Glomerular visceral epithelial cell (primary cell): ENCODE measurements at regions not wholly inside any gene's neighbourhood (a gene's known extent, or its start where the extent isn't known, plus 50 kb on each side); places are given as distances from the start of the nearest gene placed in this dataset.
"Not testable (repeated sequence)": the region's sequence is repeated elsewhere in the genome, so short reads cannot be mapped to it uniquely, and the experiment has no call there.

ENCODE experiments used
- DNase-seq: peaks from one replicate; pipeline ENCODE4 v3.0.0-alpha.2; 2016; ENCODE audit errors: extremely low spot score

DNA sequence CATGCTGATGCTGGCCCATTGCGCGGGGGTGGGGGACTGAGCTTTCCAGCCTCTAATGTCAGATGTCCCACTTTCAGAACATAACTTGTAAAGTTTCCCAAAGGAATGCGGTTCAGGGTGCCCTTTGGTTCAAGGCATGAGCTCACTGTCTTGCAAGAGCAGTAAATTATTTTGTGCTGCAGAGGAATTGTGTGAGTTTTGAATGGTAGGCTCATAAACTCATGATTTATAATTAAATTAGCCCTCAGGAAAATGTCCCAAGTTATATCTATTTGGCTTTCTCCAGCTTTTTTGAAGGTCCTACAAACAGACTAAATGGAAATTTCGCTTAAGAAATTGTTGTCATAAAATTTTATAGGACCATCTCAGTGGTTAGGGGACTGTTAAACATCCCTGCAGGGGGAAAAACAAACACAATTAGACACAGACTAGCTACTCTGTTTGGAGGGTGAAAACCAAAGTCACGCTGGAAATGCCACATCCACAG, 321.8 kb downstream of the HS3ST3B1 start:
- no peak for DNase-seq

DNA sequence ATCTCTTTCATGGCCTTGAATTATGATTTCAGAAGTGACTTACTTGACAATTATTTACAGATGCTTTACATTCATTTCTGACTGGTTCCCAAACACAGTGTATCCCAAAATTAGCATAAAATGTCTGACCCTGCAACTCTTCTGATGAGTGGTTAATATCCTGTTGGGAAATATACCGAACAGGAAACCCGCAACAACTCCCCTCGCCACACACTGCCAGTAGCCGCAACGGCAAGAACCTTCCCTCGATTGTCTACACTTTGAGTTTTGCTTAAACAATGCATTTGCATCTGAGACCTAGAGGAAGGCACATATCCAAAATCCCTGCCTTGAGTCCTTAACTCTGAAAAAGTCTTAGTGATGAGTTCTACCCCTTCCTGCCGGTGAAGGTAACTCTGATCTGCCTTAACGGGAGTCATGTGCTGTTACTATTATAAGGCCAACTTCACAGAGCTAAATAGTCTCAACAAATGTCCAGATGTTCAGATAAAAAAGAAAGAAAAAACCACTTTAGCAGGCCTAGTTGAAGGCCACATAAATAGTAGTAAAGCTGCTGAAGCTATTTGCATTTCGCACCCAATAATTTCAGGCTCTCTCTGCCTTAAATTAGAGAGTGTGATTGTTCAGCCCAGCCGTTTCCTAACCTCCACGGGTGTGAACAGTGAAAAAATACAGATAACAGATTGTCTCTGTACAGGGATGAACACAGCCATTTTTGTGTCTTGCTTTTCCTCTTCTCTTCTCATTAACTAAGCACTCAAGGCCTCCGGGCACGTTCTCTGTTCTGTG, 321.1 kb downstream of the HS3ST3B1 start:
- no peak for DNase-seq

DNA sequence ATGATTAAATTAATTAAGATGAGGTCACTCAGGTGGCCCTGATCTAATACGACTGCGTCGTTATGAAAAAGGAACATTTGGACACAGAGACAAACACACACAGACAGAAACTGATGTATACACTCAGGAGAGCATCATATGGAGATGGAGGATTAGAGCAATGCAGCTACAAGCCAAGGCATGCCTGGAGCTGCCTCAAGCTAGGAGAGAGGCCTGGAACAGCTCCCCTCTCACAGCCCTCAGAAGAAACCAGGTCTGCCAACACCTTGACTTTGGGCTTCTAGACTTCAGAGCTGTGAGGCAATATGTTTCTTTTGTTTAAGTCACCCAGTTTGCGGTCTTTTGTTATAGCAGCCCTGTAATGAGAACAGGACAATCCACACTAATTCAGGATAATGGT, 318.9 kb downstream of the HS3ST3B1 start:
- no peak for DNase-seq

GRCh38 chr17:14616528-14616927, 315.6 kb downstream of the HS3ST3B1 start:
- DNase-seq: no peak

GRCh38 chr17:14605267-14605599, 304.4 kb downstream of the HS3ST3B1 start:
- no peak for DNase-seq

DNA sequence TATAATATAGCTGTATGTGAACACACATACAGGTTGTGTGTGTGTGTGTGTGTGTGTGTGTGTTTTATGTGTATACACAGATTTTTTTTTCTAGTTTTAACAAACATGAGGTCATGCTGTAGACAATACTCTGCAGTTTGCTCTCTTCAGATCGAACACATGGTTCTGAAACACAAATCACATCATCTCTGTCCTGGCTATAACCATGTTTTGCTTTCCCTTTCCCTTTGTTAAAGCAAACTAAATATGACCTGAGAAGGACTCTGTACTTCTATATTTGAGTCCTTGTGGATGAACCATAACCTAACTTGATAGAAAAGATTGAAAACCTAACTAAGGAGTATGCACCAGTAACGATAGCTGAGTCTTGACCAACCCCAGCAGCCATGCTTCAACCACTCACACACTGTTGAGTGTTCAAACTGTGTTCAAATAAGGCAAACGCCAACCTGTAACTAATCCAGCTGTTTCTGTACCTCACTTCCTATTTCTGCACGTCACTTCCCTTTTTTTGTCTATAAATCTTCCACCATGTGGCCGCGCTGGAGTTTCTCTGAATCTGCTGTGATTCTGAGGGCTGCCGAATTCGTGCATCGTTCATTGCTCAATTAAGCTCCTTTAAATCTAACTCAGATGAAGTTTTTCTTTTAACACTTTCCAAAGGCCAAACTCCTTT, 303.8 kb downstream of the HS3ST3B1 start:
- DNase-seq: no peak

DNA sequence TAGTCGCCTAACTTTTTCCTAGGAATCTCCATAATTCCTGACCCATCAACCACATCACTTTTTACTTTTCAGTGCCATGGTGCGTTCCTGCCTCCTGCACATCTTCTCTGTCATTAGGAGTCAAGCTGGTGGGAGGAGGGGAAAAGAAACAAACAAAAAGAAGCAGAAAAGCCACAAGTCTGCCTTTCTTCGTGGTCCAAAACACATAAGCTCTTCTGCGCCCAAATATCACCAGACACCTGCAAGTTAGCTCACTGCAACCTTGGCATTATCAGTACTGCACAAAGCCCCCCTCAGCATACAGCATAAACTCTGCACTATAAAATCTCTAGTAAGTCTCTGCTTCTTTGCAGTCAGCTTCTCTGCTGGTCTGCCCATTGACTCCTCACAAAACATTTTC, 295.3 kb downstream of the HS3ST3B1 start:
- DNase-seq: no peak

- no peak for DNase-seq
These were observed 294.8 kb downstream of the HS3ST3B1 start for GRCh38 chr17:14595656-14596055.

- no peak for DNase-seq
These were observed 293.8 kb downstream of the HS3ST3B1 start for GRCh38 chr17:14594690-14595089.

GRCh38 chr17:14593956-14594355, 293.1 kb downstream of the HS3ST3B1 start:
- DNase-seq: no peak

GRCh38 chr17:14590459-14591250, 289.8 kb downstream of the HS3ST3B1 start:
- DNase-seq: no peak

- DNase-seq: no peak
These were observed 284.2 kb downstream of the HS3ST3B1 start for GRCh38 chr17:14585099-14585498.

GRCh38 chr17:14582996-14583395, 282.1 kb downstream of the HS3ST3B1 start:
- no peak for DNase-seq

DNA sequence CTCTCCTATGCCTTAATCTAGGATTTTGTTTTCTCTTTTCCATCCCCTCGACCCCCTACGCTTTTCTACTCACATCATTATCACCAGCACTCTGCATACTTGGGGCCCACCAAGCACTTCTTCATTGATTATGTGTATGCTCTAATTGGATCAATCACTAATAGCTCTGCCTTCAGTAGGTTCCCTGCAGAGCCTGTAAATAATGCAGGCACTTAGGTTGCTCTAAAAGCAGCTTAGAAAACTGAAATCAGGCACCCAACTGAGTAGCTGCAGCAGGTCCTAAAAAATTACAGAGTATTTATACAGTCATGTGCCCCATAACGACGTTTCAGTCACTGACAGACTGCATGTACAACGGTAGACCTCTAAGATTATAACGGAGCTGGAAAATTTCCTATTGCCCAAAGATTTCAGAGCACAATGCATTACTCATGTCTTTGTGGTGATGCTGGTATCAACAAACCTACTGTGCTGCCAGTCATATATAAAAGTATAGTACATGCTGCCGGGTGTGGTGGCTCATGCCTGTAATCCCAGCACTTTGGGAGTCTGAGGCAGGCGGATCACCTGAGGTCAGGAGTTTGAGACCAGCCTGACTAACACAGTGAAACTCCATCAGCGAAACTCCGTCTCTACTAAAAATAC, 280.4 kb downstream of the HS3ST3B1 start:
- DNase-seq: no peak

GRCh38 chr17:14580499-14580898, 279.6 kb downstream of the HS3ST3B1 start:
- DNase-seq: no peak

DNA sequence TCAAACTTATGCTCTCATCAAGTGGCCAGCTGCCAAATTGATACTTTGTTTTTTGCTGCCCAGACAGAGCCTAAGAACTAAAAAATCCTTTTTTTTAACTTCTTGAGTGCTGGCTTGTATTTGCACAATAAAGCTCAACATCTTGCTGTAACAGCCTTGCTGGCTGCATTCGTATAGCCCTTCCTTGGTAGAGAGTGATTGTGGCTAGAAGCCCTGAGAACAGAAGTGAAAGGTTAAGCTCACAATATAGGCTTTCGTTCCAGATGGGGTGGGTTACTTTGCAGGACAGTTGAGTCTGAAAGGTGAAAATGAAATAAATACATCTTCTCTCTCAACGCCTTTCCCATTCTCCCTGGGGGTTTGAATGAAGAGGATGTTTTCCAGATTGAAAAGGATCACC, 278.8 kb downstream of the HS3ST3B1 start:
- no peak for DNase-seq

DNA sequence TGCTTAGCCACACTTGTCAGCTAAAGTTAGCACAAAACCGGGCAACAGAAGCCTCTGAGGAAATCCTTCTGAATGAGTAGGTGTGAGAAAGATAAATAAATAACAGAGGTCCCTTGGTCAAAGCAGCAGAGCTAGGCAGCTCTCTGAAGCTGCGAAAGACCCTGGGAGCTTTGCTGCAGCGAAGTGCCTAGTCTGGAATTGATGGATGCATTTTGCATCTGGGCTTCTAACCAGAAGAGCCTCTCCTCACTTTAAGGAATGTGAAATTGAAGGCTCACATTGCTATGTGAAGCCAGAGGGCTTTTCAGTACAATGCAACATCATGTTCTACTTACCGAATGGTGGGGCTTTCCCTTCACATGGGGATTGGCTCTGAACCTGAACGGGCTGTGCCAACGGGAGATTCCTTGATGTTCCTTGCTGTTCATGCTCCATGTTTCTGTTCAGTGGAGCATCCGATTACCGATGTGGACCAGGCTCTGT, 274.6 kb downstream of the HS3ST3B1 start:
- no peak for DNase-seq

DNA sequence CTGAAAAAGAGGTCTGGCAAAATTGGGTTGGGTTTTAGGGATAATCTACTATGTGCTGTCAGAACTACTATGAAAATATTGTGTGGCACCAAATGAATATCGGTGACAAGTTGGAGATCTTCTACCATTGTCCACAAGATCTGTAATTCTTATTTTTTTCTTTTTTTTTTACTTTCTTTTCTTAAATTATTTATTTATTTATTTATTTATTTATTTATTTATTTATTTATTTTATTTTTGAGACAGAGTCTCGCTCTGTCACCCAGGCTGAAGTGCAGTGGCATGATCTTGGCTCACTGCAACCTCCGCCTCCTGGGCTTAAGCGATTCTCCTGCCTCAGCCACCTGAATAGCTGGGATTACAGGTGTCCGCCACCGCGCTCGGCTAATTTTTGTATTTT, 259.4 kb downstream of the HS3ST3B1 start:
- not testable (repeated sequence) for DNase-seq

- DNase-seq: no peak
These were observed 258.6 kb downstream of the HS3ST3B1 start for GRCh38 chr17:14559264-14560119.

DNA sequence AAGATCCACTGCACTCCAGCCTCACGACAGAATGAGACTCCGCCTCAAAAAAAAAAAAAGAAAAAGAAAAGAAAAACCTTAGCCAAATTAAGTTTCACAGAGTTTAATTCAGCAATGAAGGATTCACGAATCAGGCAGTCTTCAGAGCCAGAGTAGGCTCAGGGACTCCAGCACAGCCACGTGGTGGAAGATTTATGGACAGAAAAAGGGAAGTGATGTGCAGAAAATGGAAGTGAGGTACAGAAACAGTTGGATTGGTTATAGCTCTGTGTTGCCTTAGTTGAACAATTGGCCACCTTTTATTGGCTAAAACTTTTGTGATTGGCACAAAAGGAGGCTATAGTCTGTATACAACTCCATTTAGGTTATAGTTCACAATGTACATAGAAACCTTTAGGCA, 256.6 kb downstream of the HS3ST3B1 start:
- no peak for DNase-seq

GRCh38 chr17:14553847-14554246, 253.0 kb downstream of the HS3ST3B1 start:
- no peak for DNase-seq
